Hematopoietic multipotent progenitor cell (in vitro differentiated cells): ENCODE measurements at regions not wholly inside any gene's neighbourhood (a gene's known extent, or its start where the extent isn't known, plus 50 kb on each side); places are given as distances from the start of the nearest gene placed in this dataset.
A peak's percentile ranks its signal among the peaks of the same experiment; 100 is the strongest.

Experiments
- DNase-seq, 3 donors: peaks; one replicate each; pipeline ENCODE4 v3.0.0-alpha.2; 2011 to 2015; ENCODE audit warnings: low read depth in 2 of 3, low spot score in 2 of 3

- peak in 1 of 3 donors; percentile 5 for DNase-seq
Measured at GRCh38 chr3:23002836-23003732, 200.0 kb upstream of the UBE2E2 start.

- no peak for DNase-seq
Measured at GRCh38 chr3:23003733-23004046, 199.4 kb upstream of the UBE2E2 start.

- no peak for DNase-seq
Measured at GRCh38 chr3:23004971-23005370, 198.2 kb upstream of the UBE2E2 start.

GRCh38 chr3:23017801-23018200 lies 185.3 kb upstream of the UBE2E2 start:
- no peak for DNase-seq

GRCh38 chr3:23019596-23020300 lies 183.4 kb upstream of the UBE2E2 start:
- DNase-seq = no peak

GRCh38 chr3:23028294-23028693 lies 174.8 kb upstream of the UBE2E2 start:
- no peak for DNase-seq

- no peak for DNase-seq
Measured at GRCh38 chr3:23029001-23029400, 174.1 kb upstream of the UBE2E2 start.

GRCh38 chr3:23035927-23036640 lies 167.0 kb upstream of the UBE2E2 start:
- DNase-seq = no peak

- DNase-seq = peak in 1 of 3 donors; percentile 4
Measured at GRCh38 chr3:23036728-23037127, 166.4 kb upstream of the UBE2E2 start.

- DNase-seq = peak in 2 of 3 donors; percentile 8 to 74
Measured at GRCh38 chr3:23038471-23038870, 164.7 kb upstream of the UBE2E2 start.

- no peak for DNase-seq
Measured at GRCh38 chr3:23041918-23042696, 161.0 kb upstream of the UBE2E2 start.

- DNase-seq = no peak
Measured at GRCh38 chr3:23044463-23044862, 158.7 kb upstream of the UBE2E2 start.

GRCh38 chr3:23046536-23046935 lies 156.6 kb upstream of the UBE2E2 start:
- no peak for DNase-seq

GRCh38 chr3:23051240-23052140 lies 151.6 kb upstream of the UBE2E2 start:
- DNase-seq = no peak

- no peak for DNase-seq
Measured at GRCh38 chr3:23052208-23052607, 150.9 kb upstream of the UBE2E2 start.

- DNase-seq = no peak
Measured at GRCh38 chr3:23052620-23053019, 150.5 kb upstream of the UBE2E2 start.

GRCh38 chr3:23055733-23056376 lies 147.3 kb upstream of the UBE2E2 start:
- DNase-seq = peak in 1 of 3 donors; percentile 42

- no peak for DNase-seq
Measured at GRCh38 chr3:23062582-23062981, 140.5 kb upstream of the UBE2E2 start.

GRCh38 chr3:23062982-23063381 lies 140.1 kb upstream of the UBE2E2 start:
- no peak for DNase-seq
